OCI-LY1 (cell line): ENCODE measurements at regions not wholly inside any gene's neighbourhood (a gene's known extent, or its start where the extent isn't known, plus 50 kb on each side); places are given as distances from the start of the nearest gene placed in this dataset.

Experiments
- CTCF ChIP-seq: fragments of 200-600 bp; sonication (generic), shearing (Covaris generic); IDR thresholded peaks from 2 replicates; pipeline ENCODE4 v1.5.1; 2017; ENCODE audit warnings: mild to moderate bottlenecking, antibody characterized with exemption, low read length, moderate library complexity, mixed read lengths
- EZH2 ChIP-seq: fragments of 200-600 bp; sonication (generic), shearing (Covaris generic); IDR thresholded peaks from 2 replicates; pipeline ENCODE4 v1.8.0; 2017; ENCODE audit warnings: borderline replicate concordance, mixed run types, mild to moderate bottlenecking, antibody characterized with exemption, low read length, moderate library complexity, mixed read lengths

GRCh38 chr6:15061908-15062515, 183.9 kb upstream of the JARID2 start:
- TF ChIP-seq CTCF (no peak), EZH2 (no peak)
